Activated CD8-positive, alpha-beta T cell treated with anti-CD3 and anti-CD28 coated beads for 36 hours (primary cell): ENCODE measurements at regions not wholly inside any gene's neighbourhood (a gene's known extent, or its start where the extent isn't known, plus 50 kb on each side); places are given as distances from the start of the nearest gene placed in this dataset.

Experiments
- ATAC-seq: fragments of 200-7000 bp; cut with Tn5 transposase; one replicate; pipeline ENCODE4 v1.10.0; 2021; ENCODE audit warnings: mild to moderate bottlenecking, moderate library complexity
- CTCF ChIA-PET: fragments of 350-600 bp; sonication (Branson Sonifier 250); formaldehyde crosslinking; loops from one replicate; lab custom pipeline; 2021; ENCODE audit warnings: antibody characterized with exemption; lab: Charles Lee
- POLR2A ChIA-PET: fragments of 350-600 bp; sonication (Branson Sonifier 250); formaldehyde crosslinking; loops from one replicate; lab custom pipeline; 2021; ENCODE audit warnings: antibody characterized with exemption; lab: Charles Lee
- DNase-seq: peaks from one replicate; pipeline ENCODE4 v3.0.0-alpha.2; 2020
- H3K27ac Mint-ChIP-seq: one replicate; pipeline ENCODE4 v1.8.0; 2021; ENCODE audit warnings: mild to moderate bottlenecking, mixed read lengths
- H3K27me3 Mint-ChIP-seq: one replicate; pipeline ENCODE4 v1.8.0; 2021; ENCODE audit warnings: mixed read lengths
- H3K36me3 Mint-ChIP-seq: one replicate; pipeline ENCODE4 v1.8.0; 2021; ENCODE audit warnings: low read depth, mixed read lengths
- H3K4me1 Mint-ChIP-seq: one replicate; pipeline ENCODE4 v1.8.0; 2021; ENCODE audit warnings: low read depth, mixed read lengths
- H3K4me3 Mint-ChIP-seq: one replicate; pipeline ENCODE4 v1.8.0; 2021; ENCODE audit warnings: mild to moderate bottlenecking, moderate library complexity, mixed read lengths
- H3K9me3 Mint-ChIP-seq: one replicate; pipeline ENCODE4 v1.8.0; 2021; ENCODE audit warnings: mixed read lengths
- CTCF ChIP-seq: fragments of 200-600 bp; IDR thresholded peaks from one replicate; pipeline ENCODE4 v1.8.0; 2022; ENCODE audit warnings: antibody characterized with exemption, mild to moderate bottlenecking
- intact Hi-C: fragments of 100-400 bp; cut with micrococcal nuclease; formaldehyde crosslinking; loops from one replicate; pipeline ENCODE4 v1.10.0; 2022

- CTCF ChIA-PET, result no interaction called here
- no peak overlapping the region for H3K27ac Mint-ChIP-seq
- H3K4me3 Mint-ChIP-seq, result no peak overlapping the region
- POLR2A ChIA-PET, result no interaction called here
- no peaks in the 10 kb centered on the region for H3K36me3 Mint-ChIP-seq
- H3K4me1 Mint-ChIP-seq, result no peaks in the 10 kb centered on the region
- intact Hi-C loops, result no loop called here
- TF ChIP-seq CTCF, result no peak
- ATAC-seq (no peak), DNase-seq (no peak)
- H3K27me3 Mint-ChIP-seq, result peaks cover 1% of the 10 kb centered on the region
- no peaks in the 10 kb centered on the region for H3K9me3 Mint-ChIP-seq
These were observed 440.9 kb downstream of the ZNF516 start for GRCh38 chr18:76054156-76054555.

GRCh38 chr18:76053551-76053950 lies 441.5 kb downstream of the ZNF516 start:
- DNase-seq, result no peak
- Mint-ChIP-seq H3K4me1 (no peaks in the 10 kb centered on the region), H3K36me3 (no peaks in the 10 kb centered on the region), H3K27ac (no peak overlapping the region), H3K4me3 (no peak overlapping the region), H3K27me3 (no peaks in the 10 kb centered on the region), H3K9me3 (no peaks in the 10 kb centered on the region)
- TF ChIP-seq CTCF, result no peak
- ChIA-PET POLR2A (no interaction called here), CTCF (no interaction called here)
- intact Hi-C loops, result no loop called here
- ATAC-seq, result no peak

GRCh38 chr18:76052227-76052595 lies 442.8 kb downstream of the ZNF516 start:
- ChIA-PET CTCF (no interaction called here), POLR2A (no interaction called here)

GRCh38 chr18:76051396-76052226 lies 443.4 kb downstream of the ZNF516 start:
- no peak for DNase-seq

More at GRCh38 chr18:76052227-76052595, 442.8 kb downstream of the ZNF516 start:
- DNase-seq (no peak), ATAC-seq (no peak)
- H3K27ac Mint-ChIP-seq, result no peak overlapping the region
- TF ChIP-seq CTCF, result no peak
- no peak overlapping the region for H3K4me3 Mint-ChIP-seq
- H3K4me1 Mint-ChIP-seq, result no peaks in the 10 kb centered on the region
- no peaks in the 10 kb centered on the region for H3K9me3 Mint-ChIP-seq
- intact Hi-C loops, result no loop called here
- no peaks in the 10 kb centered on the region for H3K27me3 Mint-ChIP-seq
- H3K36me3 Mint-ChIP-seq, result no peaks in the 10 kb centered on the region

More at GRCh38 chr18:76051396-76052226, 443.4 kb downstream of the ZNF516 start:
- H3K4me1 Mint-ChIP-seq, result no peaks in the 10 kb centered on the region
- ChIA-PET POLR2A (no interaction called here), CTCF (no interaction called here)
- ATAC-seq, result no peak
- H3K9me3 Mint-ChIP-seq, result no peaks in the 10 kb centered on the region
- intact Hi-C loops, result no loop called here
- no peak overlapping the region for H3K27ac Mint-ChIP-seq
- no peak overlapping the region for H3K4me3 Mint-ChIP-seq
- no peaks in the 10 kb centered on the region for H3K36me3 Mint-ChIP-seq
- no peaks in the 10 kb centered on the region for H3K27me3 Mint-ChIP-seq
- TF ChIP-seq CTCF, result no peak
